Fibroblast of the aortic adventitia (primary cell): ENCODE measurements at regions not wholly inside any gene's neighbourhood (a gene's known extent, or its start where the extent isn't known, plus 50 kb on each side); places are given as distances from the start of the nearest gene placed in this dataset.

ENCODE experiments used
- DNase-seq: peaks from one replicate; pipeline ENCODE4 v3.0.0-alpha.2; 2010; ENCODE audit warnings: low read depth
- H3K4me3 ChIP-seq: 2 replicates; pipeline ENCODE4 v1.5.1; 2011; ENCODE audit warnings: low read depth, mild to moderate bottlenecking, control low read depth, low read length, moderate library complexity
- CTCF ChIP-seq: IDR thresholded peaks from 2 replicates; pipeline ENCODE4 v1.5.1; 2011; ENCODE audit warnings: mild to moderate bottlenecking, low read length, control low read depth, inconsistent platforms; ENCODE audit not compliant: insufficient read depth

- H3K4me3 ChIP-seq = no peak overlapping the region
- no peak for TF ChIP-seq CTCF
- no peak for DNase-seq
Observed at GRCh38 chr9:11199335-11199734, 586.5 kb upstream of the PTPRD start.

GRCh38 chr9:11204521-11204920 is 591.7 kb upstream of the PTPRD start:
- no peak for TF ChIP-seq CTCF
- no peak overlapping the region for H3K4me3 ChIP-seq

GRCh38 chr9:11206925-11207324 is 594.1 kb upstream of the PTPRD start:
- DNase-seq = no peak
- no peak overlapping the region for H3K4me3 ChIP-seq
- no peak for TF ChIP-seq CTCF

More at GRCh38 chr9:11204521-11204920, 591.7 kb upstream of the PTPRD start:
- DNase-seq = no peak

- no peak for DNase-seq
- H3K4me3 ChIP-seq = no peak overlapping the region
- TF ChIP-seq CTCF = no peak
Observed at GRCh38 chr9:11233696-11234095, 620.9 kb upstream of the PTPRD start.

GRCh38 chr9:11235061-11235460 is 622.3 kb upstream of the PTPRD start:
- no peak for DNase-seq
- H3K4me3 ChIP-seq = no peak overlapping the region
- TF ChIP-seq CTCF = no peak

GRCh38 chr9:11241779-11242178 is 629.0 kb upstream of the PTPRD start:
- TF ChIP-seq CTCF = no peak
- no peak for DNase-seq

GRCh38 chr9:11257992-11258391 is 645.2 kb upstream of the PTPRD start:
- no peak overlapping the region for H3K4me3 ChIP-seq
- DNase-seq = no peak
- no peak for TF ChIP-seq CTCF

More at GRCh38 chr9:11241779-11242178, 629.0 kb upstream of the PTPRD start:
- no peak overlapping the region for H3K4me3 ChIP-seq
